GM21526 (cell line): ENCODE measurements at regions not wholly inside any gene's neighbourhood (a gene's known extent, or its start where the extent isn't known, plus 50 kb on each side); places are given as distances from the start of the nearest gene placed in this dataset.

Source experiments
- ATAC-seq: cut with Tn5 transposase; IDR thresholded peaks from one replicate; pipeline ENCODE4 v1.9.1; 2021; ENCODE audit warnings: moderate library complexity; ENCODE audit not compliant: unreplicated experiment, low FRiP score

DNA sequence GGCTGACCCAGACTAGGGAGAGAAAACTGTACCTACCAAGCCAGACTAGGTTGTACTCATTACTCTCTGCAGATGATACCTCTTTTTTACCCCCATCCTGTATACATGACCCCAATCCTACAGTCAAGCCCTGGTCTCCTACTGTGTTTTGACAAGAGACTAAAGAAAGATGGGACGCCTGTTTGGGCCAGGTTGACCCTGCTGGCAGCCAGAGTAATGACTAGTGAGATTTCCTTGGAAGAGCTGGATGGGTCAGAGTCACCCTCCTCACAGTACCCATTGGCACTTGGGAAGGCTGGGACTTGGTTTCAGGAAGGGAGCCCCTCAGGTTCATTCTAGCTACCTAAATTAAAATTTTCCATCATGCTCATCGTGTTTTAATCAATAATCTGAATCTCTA, 89.7 kb upstream of the NR4A3 start:
- ATAC-seq, result no peak

DNA sequence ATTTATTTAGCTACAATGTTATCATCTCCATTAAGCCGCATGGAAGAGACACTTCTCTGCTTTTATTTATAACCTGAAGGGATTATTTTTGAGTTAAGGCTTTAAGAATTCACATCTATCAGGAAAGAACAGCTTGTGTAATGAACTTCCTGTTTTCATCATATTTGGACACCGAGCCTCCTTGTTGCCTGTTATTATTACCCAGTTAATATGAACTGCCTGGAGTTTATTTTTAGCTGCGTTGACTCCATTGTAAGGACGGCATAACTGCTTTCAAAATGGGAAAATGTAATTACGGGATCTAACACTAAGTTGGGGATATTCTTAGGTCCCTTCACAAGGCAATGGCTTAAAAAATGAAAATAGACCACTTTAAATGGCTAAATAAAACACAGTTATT, 89.0 kb upstream of the NR4A3 start:
- no peak for ATAC-seq

DNA sequence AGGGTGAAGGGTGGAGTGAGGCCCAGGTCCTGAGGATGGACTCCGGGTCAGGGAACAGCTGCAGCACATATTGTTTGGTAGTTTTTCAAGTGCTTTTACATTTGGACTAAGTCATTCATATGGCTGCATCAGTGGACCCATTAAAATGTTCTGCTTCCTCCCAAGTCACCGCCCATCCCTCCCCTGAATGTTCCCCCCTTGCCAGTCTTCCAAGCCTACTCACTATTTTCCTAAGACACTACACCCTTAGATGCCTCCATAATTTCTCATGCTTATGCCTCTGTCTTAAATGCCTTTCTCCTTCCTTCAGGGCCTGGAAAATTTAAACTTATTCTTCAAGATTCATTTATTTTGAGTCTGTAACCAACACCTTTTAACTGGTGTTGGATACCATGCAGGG, 86.6 kb upstream of the NR4A3 start:
- ATAC-seq, result no peak

DNA sequence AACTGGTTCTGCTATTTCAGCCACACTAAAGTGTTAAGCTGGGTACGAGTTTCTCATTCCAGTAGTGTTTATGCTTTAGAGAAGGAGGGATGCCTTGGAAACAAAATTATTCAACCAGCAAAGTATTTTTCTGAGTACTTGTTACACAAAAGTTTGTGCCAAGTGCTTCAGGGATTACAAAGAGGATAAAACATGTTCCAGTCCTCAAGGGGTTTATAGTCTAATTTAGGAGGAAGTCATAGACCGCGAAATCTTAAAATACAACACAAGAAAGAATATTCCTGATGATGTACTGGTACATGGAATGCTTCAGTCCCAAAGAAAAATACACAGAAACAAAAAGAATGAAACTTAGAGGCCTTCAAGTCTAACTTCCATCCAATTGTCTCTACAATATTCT, 85.4 kb upstream of the NR4A3 start:
- no peak for ATAC-seq

DNA sequence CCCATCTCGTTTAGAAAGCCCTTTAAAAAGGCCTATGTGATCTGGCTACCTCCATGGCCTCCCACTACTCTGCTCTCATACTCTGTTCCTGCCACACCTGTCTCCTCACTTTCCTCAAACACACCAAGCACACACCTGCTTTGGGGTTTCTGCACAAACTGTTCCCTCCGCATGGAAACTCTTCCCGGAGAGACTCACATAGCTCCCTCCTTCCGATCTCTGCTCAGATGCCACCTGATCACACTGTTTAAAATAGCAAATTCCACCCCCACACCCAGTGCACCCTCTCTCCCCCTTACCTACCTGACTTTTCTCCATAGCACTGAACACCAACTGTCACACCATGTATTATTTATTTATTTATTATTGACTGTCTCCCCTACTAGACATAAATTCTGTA, 84.0 kb upstream of the NR4A3 start:
- ATAC-seq, result no peak

DNA sequence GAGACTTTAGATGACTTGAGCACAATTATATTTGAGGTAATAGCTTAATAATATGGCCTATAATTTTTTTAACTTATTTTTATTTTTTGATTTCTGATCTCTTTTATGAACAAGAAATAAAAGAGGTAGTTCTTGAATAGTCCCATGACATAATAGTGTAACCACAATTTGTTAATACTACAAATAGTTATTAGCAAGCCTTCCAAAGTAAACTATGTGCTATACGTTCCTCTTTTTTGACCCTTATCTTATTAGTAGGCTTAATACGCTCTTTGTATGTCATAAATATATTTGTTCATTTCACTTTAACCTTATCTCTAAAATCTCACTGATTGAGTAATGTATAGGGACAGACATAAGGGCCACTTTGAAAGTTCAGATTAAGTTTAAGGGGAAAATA, 78.7 kb upstream of the NR4A3 start:
- ATAC-seq, result no peak

DNA sequence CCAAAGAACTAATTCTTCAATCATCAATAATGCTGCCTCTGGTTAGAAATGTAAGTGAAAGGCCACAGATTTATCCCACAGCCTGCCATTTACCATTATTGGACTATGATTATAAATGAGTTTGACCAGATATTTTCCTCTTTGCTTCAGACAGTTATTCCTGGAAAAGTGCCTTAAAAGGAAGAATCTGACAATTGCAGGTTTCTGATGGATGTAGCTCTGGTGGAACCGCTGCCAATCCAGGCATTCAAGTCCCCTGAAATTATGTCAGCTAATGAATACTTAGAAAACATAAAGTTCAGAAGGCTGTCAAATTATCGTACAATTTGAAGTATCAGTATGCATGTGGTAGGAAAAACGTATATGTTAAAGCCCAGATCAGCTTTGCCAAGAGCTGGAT, 78.2 kb upstream of the NR4A3 start:
- no peak for ATAC-seq

DNA sequence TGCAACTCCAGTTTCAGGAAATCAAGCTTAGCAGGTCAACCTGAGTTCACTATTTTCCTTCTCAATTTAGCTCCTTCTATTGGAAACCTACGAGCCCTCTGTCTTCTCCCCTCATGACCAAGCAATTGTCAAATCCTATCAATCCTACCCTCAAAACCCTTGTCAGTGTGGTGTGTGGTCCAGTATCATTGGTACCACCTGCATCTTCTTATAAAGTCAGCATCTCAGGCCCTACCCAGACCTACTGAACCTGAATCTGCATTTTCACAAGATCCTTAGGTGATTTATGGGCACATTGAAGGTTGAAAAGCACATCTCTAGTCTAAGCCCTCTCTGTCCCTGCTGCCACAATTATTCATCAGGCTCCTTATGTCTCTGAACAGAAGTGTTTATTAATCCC, 77.6 kb upstream of the NR4A3 start:
- no peak for ATAC-seq

DNA sequence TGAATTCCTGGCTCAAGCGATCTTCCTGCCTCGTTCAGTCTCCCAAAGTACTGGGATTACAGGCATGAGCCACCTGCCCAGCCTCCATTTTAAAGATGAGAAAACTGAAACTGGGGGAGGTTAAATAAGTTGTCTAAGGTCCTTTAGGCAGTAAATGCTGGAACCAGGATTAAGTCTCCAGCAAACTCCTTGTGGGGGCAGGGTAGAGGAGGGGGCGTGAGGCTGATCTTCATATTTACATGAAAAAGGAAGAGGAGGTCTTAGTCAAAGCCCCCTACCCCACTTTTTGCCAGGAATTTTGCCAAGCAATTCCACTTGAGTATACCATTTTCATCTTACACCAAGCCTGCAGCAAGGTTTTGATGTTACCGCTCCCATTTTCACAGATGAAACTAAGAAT, 76.6 kb upstream of the NR4A3 start:
- ATAC-seq, result no peak

DNA sequence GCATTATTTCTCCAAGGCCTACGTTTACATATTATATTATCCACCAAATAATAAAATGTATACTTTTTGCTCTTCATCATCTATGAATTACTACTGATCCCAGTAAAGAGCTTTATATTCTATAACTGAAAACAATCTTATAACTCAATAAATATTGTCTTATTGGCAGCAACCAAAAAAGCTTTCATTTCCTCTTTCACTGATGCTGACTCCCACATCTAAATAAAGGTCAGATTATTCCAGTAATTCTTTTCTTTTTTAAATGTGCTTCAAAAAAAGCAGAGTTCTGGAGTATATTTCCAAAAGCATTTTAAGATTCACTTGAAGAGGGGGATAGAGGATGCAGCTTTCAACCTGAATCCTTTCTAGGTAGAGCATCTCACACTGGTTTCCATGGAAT, 75.3 kb upstream of the NR4A3 start:
- ATAC-seq, result no peak

DNA sequence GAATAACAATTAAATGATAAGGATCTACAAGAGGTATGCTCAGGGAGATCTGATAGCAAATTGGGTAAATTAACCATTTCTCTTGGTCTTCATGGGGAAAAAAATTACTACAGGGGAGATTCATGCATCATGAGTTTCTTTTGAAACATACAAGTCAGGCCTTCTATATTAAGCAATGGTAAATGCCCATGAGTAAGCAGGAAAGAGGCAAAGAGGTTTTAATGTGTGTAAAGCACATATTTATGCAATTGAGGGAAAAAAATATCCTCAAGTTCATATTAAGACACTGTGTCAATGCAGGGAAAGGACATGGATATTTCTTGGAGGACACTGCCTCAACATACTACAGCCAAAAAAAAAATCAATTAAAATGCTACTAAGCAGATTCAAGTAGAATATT, 73.4 kb upstream of the NR4A3 start:
- ATAC-seq, result no peak

DNA sequence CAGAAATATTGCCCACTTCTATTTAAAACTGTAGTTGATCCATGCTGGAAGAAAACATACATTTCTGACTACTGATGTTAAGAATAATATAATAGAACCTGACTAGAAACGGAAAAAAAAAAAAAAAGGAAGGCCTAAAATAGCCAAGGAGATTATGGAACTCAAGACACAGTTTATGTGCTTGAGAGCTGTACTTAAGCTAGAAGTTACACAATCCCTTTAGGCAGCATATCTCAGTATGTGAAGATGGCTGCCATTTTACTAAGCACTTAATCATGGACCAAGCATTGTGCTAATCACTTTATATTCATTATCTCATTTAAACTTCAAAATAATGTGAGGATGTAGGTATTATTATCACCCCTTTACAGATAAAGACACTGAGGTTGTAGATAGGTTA, 73.0 kb upstream of the NR4A3 start:
- no peak for ATAC-seq

DNA sequence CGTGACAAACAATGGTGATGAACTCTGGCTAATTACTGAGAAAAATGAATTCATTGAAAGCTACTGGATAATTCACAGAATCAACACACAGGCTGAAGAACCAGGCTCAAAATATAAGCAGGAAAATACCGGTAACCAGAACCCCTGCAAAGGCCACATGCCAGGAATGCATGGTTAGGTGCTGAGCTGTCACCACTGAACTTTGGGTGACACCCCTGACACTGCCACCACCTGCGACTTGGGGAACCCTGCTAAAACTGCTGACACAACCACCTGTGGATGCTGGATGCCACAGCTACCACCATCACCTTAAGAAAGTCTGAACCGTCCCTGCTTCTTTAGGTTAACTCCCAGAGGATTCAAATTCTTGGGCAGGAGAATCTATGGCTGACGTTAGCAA, 72.0 kb upstream of the NR4A3 start:
- ATAC-seq, result no peak

DNA sequence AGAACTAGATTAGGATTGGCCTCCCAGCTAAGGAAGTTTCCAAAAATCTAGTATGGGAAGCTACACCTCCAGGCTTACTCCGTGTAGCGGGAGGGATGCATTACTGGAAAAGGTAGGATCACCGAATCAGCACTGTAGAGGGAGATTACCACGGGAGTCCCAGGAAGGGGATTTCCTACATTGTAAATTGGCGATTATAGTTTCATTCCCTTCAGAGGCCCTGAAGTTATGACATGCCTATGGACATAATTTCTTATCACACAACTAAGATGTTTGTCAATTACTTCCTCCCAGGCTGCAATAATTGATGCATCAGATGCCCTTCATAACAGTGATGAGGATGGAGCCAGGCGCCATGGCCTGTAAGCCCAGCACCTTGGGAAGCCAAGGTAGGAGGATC, 71.2 kb upstream of the NR4A3 start:
- no peak for ATAC-seq

DNA sequence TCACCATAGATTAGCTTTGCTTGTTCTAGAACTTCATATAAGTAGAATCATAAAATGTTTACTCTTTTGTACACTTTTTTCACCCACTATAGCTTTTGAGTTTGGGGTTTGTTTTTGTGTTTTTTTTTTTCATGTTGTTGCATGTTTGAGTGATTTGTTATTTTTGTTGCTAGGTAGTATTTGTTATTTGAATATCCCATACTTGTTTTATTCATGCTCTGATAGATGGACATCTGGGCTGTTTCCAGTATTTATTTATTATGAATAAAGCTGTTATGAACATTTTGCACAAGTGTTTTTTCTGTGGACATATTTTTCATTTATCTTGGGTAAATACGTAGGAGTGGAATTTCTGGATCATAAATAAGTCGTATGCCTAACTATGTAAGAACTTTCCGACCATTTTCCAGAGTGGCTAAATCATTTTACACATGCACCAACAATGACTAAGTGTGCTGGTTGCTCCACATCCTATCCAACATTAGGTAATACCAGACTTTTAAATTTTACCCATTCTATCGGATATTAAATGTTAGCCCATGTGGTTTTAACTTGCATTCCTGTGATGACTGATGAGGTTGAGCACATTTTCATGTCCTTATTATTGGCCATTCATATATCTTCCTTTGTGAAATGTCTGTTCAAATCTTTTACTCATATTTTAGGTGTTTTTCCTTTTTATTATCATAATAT, 69.1 kb upstream of the NR4A3 start:
- ATAC-seq, result no peak

DNA sequence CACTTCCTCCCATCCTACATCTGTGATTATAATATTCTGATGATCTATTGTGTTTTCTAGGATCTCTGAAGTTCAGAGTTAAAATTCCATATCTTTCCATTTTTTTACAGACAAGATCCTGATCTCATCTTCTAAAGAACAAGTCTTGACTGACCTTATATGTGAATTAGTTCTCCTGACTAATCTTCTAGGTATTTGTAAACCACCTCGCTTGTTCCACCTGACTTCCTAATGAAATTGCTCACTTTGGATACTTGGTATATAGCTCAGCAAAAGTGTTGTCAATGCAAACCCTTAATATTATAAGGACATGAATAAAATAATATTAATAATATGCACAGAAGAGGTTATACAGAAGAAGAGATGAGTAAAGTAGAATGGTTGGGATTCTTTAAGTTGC, 68.2 kb upstream of the NR4A3 start:
- ATAC-seq, result no peak

DNA sequence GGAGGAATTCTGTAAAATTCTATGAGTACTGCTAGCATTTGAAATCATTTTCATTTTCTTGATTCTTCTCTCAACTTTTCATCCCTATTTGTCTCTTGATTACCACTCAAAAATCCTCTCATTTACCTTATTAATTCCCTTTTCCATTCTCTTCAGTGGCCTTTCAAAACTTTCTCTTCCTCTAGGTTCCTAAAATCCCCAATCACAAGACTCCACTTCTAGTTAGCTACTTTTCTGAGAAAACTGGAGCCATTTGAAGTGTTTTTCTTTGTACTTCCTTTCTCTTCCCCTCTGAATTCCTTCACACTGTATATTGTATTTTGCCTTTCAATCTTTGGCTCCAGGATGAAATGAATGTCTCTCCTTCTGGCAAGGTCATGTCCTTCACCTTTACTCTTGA, 61.3 kb upstream of the NR4A3 start:
- ATAC-seq, result no peak

DNA sequence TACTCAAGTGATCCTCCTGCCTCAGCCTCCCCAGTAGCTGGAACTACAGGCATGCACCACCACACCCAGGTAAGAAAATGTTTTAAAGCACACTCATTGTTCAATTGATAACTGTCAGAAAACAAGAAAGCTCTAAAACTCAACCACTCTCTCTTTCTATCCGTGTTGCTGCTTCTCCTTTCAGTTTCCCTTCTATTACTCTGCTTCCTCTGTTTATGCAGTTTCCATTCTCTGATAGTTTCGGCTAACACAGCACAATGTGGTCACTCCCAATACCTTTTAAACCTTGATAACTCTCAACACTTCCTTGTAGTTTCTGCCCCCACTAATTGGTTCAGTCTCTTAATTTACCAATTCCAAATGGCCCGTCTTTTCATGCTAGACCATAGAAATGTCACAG, 59.2 kb upstream of the NR4A3 start:
- ATAC-seq, result peak; percentile 98
